ENCODE measurements at regions not wholly inside any gene's neighbourhood (a gene's known extent, or its start where the extent isn't known, plus 50 kb on each side); places are given as distances from the start of the nearest gene placed in this dataset.

DNA sequence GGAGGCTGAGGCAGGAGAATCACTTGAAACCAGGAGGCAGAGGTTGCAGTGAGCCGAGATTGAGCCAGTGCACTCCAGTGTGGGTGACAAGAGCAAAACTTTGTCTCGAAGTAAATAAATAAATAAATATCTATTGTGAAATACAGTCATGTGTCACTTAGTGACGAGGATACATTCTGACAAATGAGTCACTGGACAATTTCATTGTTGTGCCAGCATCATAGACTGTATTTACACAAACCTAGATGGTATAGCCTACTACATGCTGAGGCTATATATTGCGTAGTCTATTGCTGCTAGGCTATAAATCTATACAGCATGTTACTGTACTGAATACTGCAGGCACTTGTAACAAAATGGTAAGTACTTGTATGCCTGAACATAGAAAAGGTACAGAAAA lies 61.1 kb upstream of the CCL21 start:
- TF ChIP-seq TCF12 (IDR thresholded peaks at IDR 0.05; ENCODE audit: low read depth) (no peak), ZBTB7A (IDR thresholded peaks at IDR 0.05; ENCODE audit: low read depth) (no peak), YY1 (IDR thresholded peaks at IDR 0.05; ENCODE audit: low read depth) (no peak)

DNA sequence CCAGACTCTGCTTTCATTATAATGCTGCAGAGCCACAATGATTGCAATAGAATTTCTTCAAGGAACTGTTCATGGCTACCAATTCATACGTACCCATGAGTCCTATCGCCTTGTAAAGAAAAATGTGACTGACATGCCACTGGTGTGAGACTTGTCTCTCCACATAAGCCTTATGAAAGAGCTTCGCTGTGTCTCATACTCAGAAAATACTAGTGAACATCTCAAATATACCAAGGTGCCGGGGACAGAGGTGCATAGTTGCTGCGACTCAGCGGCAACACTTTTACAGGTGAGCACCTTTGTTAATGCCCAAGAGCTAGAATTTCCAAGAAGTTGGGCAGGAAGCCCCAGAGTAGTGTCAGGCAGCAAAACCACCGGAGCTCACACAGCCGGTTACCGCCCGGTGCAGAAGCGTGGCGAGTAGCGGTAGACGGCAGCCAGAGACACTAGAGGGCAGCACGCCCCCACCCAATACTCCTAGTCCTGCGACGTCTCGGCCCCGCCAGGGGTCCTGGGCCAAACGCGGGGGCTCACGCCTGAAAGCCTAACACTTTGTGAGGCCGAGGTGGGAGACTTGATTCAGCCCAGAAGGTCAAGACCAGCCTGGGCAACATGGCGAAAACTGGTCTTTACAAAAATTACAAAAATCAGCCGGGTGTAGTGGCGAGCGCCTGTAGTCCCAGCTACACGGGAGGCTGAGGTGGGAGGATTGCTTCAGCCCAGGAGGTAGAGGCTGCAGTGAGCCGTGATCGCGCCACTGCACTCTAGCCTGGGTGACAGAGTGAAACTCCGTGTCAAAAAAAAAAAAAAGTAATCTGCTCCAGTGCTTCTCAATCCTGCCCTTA lies 50.5 kb upstream of the CCL21 start:
- TF ChIP-seq RAD21 (IDR thresholded peaks at IDR 0.05; ENCODE audit: low read depth), result peak; percentile 72
